ENCODE measurements at regions not wholly inside any gene's neighbourhood (a gene's known extent, or its start where the extent isn't known, plus 50 kb on each side); places are given as distances from the start of the nearest gene placed in this dataset.

DNA sequence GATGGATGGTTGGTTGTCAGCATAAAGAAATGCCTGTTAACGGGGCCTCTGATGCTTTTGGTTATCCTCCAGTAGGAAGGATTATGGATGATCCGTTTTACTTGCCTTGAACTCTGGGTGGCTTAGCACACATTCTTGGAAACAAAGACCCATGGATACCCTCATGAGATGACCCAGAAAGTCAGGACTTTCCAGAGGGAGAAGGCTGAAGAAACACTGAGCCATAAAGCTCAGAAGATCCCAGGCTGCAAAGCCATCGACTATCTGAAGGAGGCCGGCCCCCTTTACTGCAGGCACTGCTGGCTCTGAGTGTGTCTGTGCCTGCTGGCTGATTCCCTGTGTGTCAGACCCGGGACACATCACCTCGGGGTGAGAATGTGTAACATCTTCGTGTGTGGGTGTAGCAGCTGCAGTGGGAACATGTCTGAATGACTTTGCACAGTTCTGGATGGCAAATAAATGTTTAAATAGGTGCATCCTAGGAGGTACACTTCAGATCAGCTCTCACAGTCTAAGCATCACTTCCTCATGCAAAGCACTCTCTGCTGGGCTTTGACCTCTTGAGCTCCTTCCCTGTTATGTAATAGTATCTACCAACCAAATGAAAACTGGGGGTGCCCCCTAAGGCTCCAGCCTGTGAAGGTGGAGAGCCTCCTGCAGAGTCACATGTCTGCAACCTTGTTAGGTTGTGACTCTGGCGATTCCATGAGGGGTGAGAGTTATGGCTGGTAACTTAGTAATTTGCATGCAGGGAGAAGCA is 1084.9 kb downstream of the TBC1D22A start:
- Mint-ChIP-seq H3K4me3 (no peak overlapping the region), H3K36me3 (no peaks in the 10 kb centered on the region), H3K27ac (no peak overlapping the region), H3K27me3 (ENCODE audit: low read depth in 2 of 2) (peaks cover 23 to 27% of the 10 kb centered on the region in 2 donors), H3K9me3 (no peaks in the 10 kb centered on the region), H3K4me1 (no peaks in the 10 kb centered on the region)
- Histone ChIP-seq H3K27ac (ENCODE audit: low read length) (no peak overlapping the region), H3K27me3 (ENCODE audit: control insufficient read depth, insufficient read depth, low read length) (no peaks in the 10 kb centered on the region), H3K36me3 (ENCODE audit: control insufficient read depth, insufficient read depth, low read length) (no peaks in the 10 kb centered on the region), H3K4me3 (ENCODE audit: low read length) (no peak overlapping the region), H3K9me3 (ENCODE audit: control insufficient read depth, insufficient read depth, low read length) (no peaks in the 10 kb centered on the region), H3K4me1 (ENCODE audit: control insufficient read depth, insufficient read depth, low read length) (no peaks in the 10 kb centered on the region)
- intact Hi-C loops (cut with micrococcal nuclease), result no loop called here
- DNase-seq, result no peak
- 71% methylated on average over 8 of the region's 8 CpGs for WGBS (ENCODE audit: insufficient coverage)
- TF ChIP-seq, protein P1, sequence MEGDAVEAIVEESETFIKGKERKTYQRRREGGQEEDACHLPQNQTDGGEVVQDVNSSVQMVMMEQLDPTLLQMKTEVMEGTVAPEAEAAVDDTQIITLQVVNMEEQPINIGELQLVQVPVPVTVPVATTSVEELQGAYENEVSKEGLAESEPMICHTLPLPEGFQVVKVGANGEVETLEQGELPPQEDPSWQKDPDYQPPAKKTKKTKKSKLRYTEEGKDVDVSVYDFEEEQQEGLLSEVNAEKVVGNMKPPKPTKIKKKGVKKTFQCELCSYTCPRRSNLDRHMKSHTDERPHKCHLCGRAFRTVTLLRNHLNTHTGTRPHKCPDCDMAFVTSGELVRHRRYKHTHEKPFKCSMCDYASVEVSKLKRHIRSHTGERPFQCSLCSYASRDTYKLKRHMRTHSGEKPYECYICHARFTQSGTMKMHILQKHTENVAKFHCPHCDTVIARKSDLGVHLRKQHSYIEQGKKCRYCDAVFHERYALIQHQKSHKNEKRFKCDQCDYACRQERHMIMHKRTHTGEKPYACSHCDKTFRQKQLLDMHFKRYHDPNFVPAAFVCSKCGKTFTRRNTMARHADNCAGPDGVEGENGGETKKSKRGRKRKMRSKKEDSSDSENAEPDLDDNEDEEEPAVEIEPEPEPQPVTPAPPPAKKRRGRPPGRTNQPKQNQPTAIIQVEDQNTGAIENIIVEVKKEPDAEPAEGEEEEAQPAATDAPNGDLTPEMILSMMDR (IDR thresholded peaks at IDR 0.05), result no peak
- no peak for ATAC-seq

DNA sequence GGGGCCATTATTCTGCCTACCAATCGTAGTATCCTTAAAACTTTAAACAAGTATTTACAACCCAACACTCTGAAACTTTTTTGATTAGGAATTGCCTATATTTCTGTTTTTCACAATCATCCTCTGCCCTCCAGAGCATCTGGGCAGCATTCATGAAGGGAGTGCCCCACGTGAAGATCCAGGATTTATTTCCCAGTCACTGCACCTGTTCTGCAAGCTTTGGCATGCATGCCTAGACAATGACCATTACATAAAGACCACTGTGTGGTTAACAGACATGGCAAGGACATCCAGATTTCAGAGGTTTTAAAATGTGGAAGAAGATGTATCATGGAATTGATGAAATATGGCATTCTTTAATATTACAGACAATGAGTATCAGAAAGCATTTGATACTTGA is 1083.8 kb downstream of the TBC1D22A start:
- H3K27ac ChIP-seq (ENCODE audit: low read length), result no peak overlapping the region
- DNase-seq, result no peak
- peaks cover 21 to 22% of the 10 kb centered on the region in 2 donors for H3K27me3 Mint-ChIP-seq (ENCODE audit: low read depth in 2 of 2)
- no peaks in the 10 kb centered on the region for H3K27me3 ChIP-seq (ENCODE audit: control insufficient read depth, insufficient read depth, low read length)
- no peaks in the 10 kb centered on the region for H3K9me3 ChIP-seq (ENCODE audit: control insufficient read depth, insufficient read depth, low read length)
- no peak overlapping the region for H3K27ac Mint-ChIP-seq
- H3K4me1 ChIP-seq (ENCODE audit: control insufficient read depth, insufficient read depth, low read length), result no peaks in the 10 kb centered on the region
- H3K36me3 Mint-ChIP-seq, result no peaks in the 10 kb centered on the region
- H3K4me3 ChIP-seq (ENCODE audit: low read length), result no peak overlapping the region
- TF ChIP-seq, protein P1 (IDR thresholded peaks at IDR 0.05), result no peak
- intact Hi-C loops (cut with micrococcal nuclease), result no loop called here
- H3K4me1 Mint-ChIP-seq, result no peaks in the 10 kb centered on the region
- no peak for ATAC-seq
- 75% methylated on average over 2 of the region's 2 CpGs for WGBS (ENCODE audit: insufficient coverage)
- no peaks in the 10 kb centered on the region for H3K36me3 ChIP-seq (ENCODE audit: control insufficient read depth, insufficient read depth, low read length)
- no peak overlapping the region for H3K4me3 Mint-ChIP-seq
- H3K9me3 Mint-ChIP-seq, result no peaks in the 10 kb centered on the region

DNA sequence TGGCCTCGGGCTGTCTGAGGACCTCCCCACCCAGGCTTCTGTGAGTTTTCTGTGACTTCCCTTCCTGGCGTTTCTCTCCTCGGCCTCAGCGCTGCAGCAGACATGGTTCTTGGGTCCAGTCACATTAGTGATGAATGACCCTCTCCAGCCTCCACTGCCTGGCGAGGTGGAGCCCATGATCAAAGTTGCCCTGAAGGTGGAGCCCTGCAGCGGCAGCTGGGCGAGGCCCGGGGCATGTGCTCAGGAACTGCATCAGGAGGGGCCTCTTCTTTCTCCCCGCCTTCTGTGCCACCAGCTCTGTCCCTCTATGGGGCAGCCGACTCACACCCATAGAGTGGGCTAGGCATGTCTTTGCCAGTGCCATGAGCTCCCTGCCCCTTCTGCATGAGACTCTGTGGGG is 1079.7 kb downstream of the TBC1D22A start:
- Histone ChIP-seq H3K4me1 (ENCODE audit: control insufficient read depth, insufficient read depth, low read length) (no peaks in the 10 kb centered on the region), H3K36me3 (ENCODE audit: control insufficient read depth, insufficient read depth, low read length) (no peaks in the 10 kb centered on the region), H3K9me3 (ENCODE audit: control insufficient read depth, insufficient read depth, low read length) (no peaks in the 10 kb centered on the region), H3K27me3 (ENCODE audit: control insufficient read depth, insufficient read depth, low read length) (no peaks in the 10 kb centered on the region), H3K4me3 (ENCODE audit: low read length) (no peak overlapping the region), H3K27ac (ENCODE audit: low read length) (no peak overlapping the region)
- intact Hi-C loops (cut with micrococcal nuclease), result no loop called here
- Mint-ChIP-seq H3K36me3 (no peaks in the 10 kb centered on the region), H3K27me3 (ENCODE audit: low read depth in 2 of 2) (peaks cover 27 to 54% of the 10 kb centered on the region in 2 donors), H3K9me3 (no peaks in the 10 kb centered on the region), H3K4me3 (no peak overlapping the region), H3K4me1 (no peaks in the 10 kb centered on the region), H3K27ac (no peak overlapping the region)
- ATAC-seq (no peak), DNase-seq (no peak)
- TF ChIP-seq, protein P1 (IDR thresholded peaks at IDR 0.05), result no peak
- 47% methylated on average over 10 of the region's 10 CpGs for WGBS (ENCODE audit: insufficient coverage)

DNA sequence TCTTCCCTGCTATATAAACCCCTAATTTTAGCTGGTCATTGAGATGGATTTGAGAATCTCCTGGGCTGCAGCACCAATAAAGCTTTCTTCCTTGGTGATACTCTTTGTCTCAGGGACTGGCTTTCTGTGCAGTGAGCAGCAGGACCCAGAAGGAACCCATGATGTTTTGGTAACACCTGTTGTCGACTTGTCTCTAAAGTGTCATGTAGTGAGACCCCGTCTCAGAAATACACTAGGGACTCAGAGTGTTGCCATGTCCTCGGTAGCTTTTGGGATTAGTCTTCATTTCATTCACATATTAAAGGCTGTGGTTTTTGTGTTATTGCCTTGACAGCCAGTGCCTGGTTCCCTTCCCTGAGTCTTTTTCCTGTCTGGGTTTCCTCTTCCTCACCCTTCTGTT is 1078.7 kb downstream of the TBC1D22A start:
- no peaks in the 10 kb centered on the region for H3K9me3 ChIP-seq (ENCODE audit: control insufficient read depth, insufficient read depth, low read length)
- ATAC-seq, result no peak
- H3K4me1 Mint-ChIP-seq, result no peaks in the 10 kb centered on the region
- peaks cover 28 to 50% of the 10 kb centered on the region in 2 donors for H3K27me3 Mint-ChIP-seq (ENCODE audit: low read depth in 2 of 2)
- H3K4me1 ChIP-seq (ENCODE audit: control insufficient read depth, insufficient read depth, low read length), result no peaks in the 10 kb centered on the region
- no peaks in the 10 kb centered on the region for H3K27me3 ChIP-seq (ENCODE audit: control insufficient read depth, insufficient read depth, low read length)
- no peak overlapping the region for H3K27ac Mint-ChIP-seq
- intact Hi-C loops (cut with micrococcal nuclease), result no loop called here
- no peak for DNase-seq
- no peak overlapping the region for H3K27ac ChIP-seq (ENCODE audit: low read length)
- no peaks in the 10 kb centered on the region for H3K36me3 ChIP-seq (ENCODE audit: control insufficient read depth, insufficient read depth, low read length)
- 42% methylated on average over 3 of the region's 3 CpGs for WGBS (ENCODE audit: insufficient coverage)
- H3K36me3 Mint-ChIP-seq, result no peaks in the 10 kb centered on the region
- TF ChIP-seq, protein P1 (IDR thresholded peaks at IDR 0.05), result no peak
- no peak overlapping the region for H3K4me3 Mint-ChIP-seq
- no peaks in the 10 kb centered on the region for H3K9me3 Mint-ChIP-seq
- H3K4me3 ChIP-seq (ENCODE audit: low read length), result no peak overlapping the region
